HG02852 (cell line): ENCODE measurements at regions not wholly inside any gene's neighbourhood (a gene's known extent, or its start where the extent isn't known, plus 50 kb on each side); places are given as distances from the start of the nearest gene placed in this dataset.

Source experiments
- ATAC-seq: cut with Tn5 transposase; IDR thresholded peaks from one replicate; pipeline ENCODE4 v1.9.1; 2021; ENCODE audit warnings: mild to moderate bottlenecking, moderate library complexity; ENCODE audit not compliant: unreplicated experiment

DNA sequence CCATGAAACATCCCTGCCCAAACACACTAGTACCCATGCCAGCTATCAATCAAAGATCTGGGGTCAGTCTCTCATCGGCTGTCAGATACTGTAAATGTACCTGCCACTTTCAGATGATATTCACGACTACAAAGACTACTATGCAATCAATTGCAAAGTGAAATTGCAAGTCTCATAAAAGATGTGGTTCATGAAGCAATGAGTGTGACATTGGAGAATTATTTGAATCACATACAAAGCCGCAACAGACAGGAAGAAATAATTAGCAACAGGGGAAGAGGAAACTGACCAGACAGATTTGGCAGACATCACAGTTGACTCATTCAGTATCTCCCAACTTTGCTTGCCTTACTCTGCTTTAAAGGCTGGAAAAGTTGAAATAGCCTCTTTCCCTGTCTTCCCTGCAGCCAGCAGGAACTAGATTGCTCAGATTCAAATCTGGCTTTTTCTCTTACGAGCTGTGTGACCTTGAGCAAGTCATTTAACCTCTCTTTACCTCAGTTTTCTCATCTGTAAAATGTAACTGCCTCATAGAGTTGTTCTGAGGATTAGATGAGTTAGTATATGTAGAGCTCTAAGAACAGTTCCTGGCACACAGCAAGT lies 95.7 kb upstream of the C3orf80 start:
- ATAC-seq, result peak; percentile 56

GRCh38 chr3:160130071-160130470 lies 95.2 kb upstream of the C3orf80 start:
- ATAC-seq, result no peak

DNA sequence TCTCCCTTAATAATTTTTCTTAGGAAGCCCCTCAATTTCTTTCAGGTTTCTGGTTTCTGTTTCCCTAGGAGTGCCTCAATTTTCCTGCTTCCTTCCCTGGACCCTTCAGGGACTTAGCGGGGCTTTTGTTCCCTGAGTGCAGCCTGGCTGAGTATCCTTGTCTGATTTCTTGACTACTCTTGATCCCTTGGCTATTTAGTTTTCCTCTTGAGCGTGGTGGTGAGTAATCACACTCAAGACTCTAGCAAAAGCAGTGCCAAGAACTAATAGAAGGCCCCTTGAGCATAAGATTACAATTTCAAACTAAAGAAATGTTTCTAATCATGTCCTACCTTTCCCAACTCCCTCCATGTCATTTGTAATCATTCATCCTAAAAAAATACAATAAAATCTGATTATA lies 94.3 kb upstream of the C3orf80 start:
- no peak for ATAC-seq

DNA sequence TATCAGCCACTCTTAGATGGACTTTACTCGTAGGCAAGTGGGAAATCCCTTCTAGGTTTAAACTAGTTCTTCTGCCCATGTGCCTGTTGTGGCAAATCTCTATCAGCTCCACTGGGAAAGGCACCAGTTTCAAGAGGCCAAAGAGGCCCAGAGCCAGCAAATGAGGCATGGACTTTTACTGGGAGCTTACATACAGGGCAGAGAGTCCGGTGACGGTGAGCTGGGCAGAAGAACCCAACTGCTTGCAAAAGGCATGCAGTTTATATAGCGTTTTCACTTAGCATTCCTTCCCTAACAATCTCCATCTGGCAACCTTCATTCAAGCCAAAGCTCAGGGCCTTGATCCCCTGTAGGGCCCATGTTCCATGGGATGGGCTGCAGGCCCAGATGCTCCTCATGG lies 93.0 kb upstream of the C3orf80 start:
- ATAC-seq, result no peak

DNA sequence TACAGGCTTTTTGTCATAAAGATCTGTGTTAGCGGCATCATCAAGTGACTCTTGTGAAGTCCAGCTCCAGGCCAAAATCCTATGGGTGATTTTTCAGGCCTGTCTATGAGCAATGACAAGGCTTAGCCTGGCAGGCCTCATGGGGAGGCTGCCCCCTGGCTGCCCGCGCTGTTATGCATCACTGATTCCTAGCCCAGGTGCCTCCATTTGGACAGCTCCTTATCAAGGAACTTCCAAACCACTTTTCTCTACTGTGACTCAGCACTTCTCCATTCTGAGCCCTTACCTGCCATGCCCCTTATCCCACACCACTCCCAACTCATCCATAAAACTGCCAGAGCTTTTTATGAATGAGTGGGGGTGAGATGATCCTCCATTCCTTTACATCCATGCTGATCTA lies 91.5 kb upstream of the C3orf80 start:
- ATAC-seq, result no peak

DNA sequence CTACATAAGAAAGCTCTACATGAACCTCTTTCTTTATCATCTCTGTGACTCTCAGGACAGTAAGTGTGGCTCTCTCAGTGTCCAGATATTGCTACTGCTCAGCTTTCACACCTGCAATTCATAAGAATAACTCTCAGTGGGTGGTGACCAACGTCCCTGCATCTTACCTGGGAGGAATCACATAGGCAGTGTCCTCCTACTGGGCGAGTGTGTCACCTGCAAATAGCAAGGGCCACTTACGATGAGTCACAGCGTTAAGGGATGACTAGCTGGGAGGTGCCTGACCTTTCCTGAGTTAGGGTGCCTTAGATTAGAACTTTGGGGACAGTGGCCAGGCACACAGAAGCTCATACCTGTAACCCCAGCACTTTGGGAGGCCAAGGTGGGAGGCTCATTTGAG lies 90.8 kb upstream of the C3orf80 start:
- no peak for ATAC-seq

- ATAC-seq, result no peak
These were observed 90.3 kb upstream of the C3orf80 start for GRCh38 chr3:160134964-160135363.

DNA sequence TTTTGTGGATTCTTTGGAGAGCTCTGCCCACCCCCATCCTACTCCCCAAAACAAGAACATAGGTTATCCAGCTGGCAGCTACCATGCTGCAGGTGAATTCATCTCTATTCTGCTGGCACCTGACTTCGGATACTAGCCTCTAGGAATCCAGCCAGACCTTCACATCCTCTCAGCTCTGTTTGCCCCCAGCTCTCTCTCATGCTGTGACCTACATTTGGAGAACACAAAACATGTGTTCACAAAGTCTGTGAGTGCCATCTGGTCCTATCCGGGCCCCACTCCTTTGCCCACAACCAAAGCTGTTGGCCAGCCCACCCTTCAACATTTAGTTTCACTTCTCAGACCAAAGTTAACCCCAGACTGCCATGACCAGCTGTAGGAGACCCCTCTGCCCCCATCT lies 89.4 kb upstream of the C3orf80 start:
- peak; percentile 14 for ATAC-seq

DNA sequence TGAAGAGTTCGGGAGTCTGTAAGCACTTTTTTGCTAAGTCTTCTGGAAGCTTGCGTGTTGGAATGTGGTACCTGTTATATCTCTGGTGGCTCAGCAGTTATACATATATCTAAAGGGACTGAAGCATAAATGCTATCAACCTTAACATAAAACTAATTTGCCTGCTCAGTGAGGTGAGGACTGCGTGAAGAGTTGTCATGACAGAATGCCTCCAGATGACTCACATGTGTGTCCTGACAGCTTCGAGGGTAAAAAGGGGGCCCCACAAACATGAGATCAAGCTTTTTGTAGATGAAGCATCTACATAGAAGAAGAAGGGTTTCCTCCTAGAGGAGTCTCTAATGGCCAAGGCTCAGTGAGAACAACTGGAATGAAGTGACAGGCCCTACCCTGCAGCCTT lies 88.8 kb upstream of the C3orf80 start:
- ATAC-seq, result peak; percentile 44

DNA sequence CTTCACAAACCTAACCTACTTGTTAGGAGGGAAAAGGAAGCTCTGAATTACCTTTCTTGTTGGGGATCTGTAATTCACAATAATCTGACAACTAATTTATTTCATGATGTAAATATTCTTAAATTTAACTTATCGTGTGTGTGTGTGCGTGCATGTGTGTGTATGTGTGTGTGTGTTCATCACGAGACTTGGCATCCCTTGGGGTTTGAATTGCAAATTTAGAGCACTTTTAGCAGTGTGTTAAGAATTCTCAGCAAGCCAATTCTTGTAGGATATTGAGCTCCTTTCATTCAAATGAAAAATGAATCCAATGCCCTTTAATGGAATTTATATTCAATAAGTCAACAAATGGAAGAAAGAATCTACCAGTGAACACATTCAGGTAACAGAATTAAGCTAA lies 85.9 kb upstream of the C3orf80 start:
- ATAC-seq, result no peak

DNA sequence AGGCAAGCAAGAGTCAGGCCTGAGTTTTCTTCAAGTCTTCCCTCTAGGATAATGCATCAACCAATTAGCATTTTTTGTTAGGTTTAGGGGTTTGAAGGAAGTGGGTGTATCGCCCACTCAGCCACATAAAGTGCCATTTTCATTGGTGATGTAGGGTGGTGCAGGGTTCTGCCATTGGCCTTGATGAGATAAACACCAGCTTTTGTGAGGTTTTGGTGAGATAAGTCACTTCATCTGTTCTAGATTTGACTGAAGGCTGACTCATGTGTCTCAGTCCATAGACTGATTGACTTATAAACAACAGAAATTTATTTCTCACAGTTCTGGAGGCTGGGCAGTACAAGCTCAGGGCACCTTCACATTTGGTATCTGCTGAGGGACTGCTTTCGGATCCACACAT lies 84.5 kb upstream of the C3orf80 start:
- no peak for ATAC-seq

DNA sequence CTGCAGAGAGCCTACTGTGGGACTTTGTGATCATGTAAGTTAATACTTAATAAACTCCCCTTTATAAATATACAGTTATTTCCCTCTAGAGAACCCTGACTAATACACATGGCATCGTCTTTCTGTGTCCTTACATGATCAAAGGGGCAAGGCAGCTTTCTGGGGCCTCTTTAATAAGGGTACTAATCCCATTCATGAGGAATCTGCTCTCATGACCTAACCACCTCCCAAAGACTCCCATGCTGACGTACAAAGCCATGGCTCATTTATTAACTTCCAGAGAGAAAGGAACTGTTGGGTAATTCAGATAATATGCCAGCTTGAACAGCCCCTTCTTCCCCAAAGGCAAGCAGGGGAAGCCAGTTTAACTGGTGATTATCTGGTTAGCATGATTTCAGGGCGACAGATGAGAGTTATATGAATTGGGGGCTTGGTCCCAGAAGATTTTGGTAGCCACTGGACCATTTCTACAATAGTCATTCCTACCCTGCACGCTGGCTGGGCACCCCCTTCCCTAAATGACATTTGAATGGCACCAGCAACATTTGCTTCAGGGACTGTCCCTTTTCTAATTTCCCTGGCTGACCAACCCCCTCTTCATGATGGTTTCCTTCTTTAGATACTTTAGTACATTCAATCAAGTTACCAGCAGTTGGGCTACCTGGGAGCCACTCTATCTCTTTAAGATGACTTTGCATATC lies 83.6 kb upstream of the C3orf80 start:
- no peak for ATAC-seq

DNA sequence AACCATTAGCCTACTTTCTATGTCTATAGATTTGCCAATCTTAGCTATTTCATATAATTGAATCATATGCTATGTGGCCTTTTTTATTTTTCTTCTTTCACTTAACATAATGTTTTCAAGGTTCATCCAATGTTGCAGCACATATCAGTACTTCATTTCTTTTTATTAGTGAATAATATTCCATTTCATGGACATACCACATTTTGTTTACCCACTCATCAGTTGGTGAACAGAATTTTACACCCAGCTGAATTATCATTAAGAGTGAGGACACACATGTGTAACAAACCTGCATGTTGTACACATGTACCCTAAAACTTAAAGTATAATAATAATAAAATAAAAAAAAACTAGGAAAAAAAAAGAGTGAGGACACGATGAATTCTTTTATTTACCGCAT lies 81.7 kb upstream of the C3orf80 start:
- ATAC-seq, result no peak

GRCh38 chr3:160150066-160150465 lies 75.2 kb upstream of the C3orf80 start:
- ATAC-seq, result no peak

GRCh38 chr3:160150525-160150924 lies 74.7 kb upstream of the C3orf80 start:
- no peak for ATAC-seq

- no peak for ATAC-seq
These were observed 72.6 kb upstream of the C3orf80 start for GRCh38 chr3:160152638-160153037.

DNA sequence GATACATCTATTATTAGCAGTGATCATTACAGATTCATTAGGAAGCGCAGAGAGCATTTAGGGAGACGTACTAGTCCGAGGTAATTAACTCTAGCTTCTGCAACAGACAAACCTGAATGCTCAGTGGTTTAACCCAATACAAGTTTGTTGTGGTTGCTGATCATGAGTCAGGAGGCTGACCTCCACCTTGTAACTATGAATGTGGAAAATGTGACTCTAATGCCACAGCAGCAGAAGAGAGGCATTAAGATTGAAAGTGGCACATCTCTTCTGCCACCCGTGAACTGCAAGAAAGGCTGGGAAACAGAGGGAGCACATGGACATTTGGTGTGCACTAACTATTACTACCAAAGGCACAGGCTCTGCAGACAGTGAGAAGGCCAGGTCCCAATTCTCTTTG lies 71.2 kb upstream of the C3orf80 start:
- ATAC-seq, result no peak

- no peak for ATAC-seq
These were observed 70.6 kb upstream of the C3orf80 start for GRCh38 chr3:160154596-160154995.

- ATAC-seq, result no peak
These were observed 67.9 kb upstream of the C3orf80 start for GRCh38 chr3:160157321-160157720.

DNA sequence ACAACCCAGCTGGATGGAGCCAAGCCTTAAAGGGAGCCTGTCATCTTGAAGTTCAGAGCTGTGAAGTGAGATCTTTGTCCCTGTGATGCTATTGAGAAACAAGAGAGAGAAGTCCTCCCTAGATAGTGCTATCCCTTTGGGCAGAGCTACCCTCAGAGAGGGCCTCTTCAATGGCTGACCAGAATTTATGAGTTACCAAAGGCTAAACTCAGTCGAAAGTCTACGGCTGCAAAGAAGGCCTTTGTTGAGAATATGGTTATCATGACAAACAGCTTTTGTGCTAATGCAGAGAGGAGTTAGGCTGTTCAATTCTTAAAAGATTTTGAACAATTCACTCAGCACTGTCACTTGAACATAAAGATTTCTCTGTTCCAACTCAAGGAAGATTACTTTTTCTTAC lies 65.9 kb upstream of the C3orf80 start:
- ATAC-seq, result no peak

DNA sequence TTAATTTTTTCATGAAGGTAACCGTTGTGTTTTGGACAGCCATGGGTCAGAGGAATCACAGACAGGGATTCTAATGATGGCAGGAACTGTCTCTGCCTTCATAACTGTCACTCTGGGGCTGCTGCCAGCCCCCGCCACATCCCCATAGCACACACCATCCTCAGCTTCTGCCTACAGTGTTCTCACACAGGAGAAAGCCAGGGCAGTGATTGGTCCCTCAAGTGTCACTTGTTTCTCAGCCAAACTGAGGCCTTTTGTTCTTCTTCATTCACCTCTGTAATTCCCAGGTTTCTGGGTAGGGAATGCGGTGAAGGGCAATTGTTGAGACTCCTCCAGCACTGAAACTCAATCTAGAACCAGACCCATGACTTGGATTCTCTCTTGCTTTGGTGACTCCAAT lies 65.4 kb upstream of the C3orf80 start:
- ATAC-seq, result no peak

DNA sequence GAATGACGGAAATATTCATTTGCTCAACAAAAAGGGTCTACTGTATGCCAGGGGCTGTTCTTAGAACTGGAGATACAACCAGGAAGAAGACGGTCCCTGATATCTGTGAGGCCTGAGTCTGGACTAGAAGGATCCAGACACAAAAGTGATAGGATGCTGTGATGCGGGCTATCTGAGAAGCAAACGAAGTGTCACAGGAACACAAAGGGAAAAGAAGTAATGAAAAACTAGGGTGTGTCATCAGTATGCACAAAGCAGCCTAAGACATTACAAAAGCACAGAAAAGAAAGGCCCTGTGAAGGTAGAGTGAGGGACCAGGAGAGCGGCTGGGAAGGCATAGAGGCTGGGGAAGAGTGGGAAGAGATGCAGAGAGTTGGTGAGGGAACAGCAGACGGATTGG lies 63.3 kb upstream of the C3orf80 start:
- ATAC-seq, result no peak

- ATAC-seq, result no peak
These were observed 62.8 kb upstream of the C3orf80 start for GRCh38 chr3:160162440-160162839.
